ENCODE measurements at regions not wholly inside any gene's neighbourhood (a gene's known extent, or its start where the extent isn't known, plus 50 kb on each side); places are given as distances from the start of the nearest gene placed in this dataset.

DNA sequence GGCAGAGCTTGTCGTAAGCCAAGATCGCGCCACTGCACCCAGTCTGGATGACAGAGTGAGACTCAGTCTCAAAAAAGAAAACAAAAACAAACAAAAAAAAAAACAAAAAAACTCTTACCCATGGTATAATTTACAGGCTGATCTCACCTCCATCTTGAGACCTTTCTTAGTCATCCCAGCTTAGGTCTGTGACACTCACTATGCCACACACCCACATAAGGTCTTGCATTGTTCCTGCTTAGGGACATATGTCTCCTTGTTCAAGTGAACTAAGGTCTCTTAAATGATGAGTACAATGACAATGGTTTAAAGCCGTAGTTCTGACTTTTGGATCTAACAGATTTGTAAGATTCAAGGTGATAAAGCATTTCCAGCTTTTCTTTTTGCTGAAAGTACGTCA lies 360.2 kb upstream of the ARHGEF26 start:
- TF ChIP-seq, protein P1, sequence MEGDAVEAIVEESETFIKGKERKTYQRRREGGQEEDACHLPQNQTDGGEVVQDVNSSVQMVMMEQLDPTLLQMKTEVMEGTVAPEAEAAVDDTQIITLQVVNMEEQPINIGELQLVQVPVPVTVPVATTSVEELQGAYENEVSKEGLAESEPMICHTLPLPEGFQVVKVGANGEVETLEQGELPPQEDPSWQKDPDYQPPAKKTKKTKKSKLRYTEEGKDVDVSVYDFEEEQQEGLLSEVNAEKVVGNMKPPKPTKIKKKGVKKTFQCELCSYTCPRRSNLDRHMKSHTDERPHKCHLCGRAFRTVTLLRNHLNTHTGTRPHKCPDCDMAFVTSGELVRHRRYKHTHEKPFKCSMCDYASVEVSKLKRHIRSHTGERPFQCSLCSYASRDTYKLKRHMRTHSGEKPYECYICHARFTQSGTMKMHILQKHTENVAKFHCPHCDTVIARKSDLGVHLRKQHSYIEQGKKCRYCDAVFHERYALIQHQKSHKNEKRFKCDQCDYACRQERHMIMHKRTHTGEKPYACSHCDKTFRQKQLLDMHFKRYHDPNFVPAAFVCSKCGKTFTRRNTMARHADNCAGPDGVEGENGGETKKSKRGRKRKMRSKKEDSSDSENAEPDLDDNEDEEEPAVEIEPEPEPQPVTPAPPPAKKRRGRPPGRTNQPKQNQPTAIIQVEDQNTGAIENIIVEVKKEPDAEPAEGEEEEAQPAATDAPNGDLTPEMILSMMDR (IDR thresholded peaks at IDR 0.05; ENCODE audit: partially characterized antibody, unreplicated experiment): no peak
- no peak overlapping the region for H3K4me3 Mint-ChIP-seq (ENCODE audit: unreplicated experiment)
- peaks cover 2% of the 10 kb centered on the region for H3K9me3 Mint-ChIP-seq (ENCODE audit: unreplicated experiment)
- DNase-seq: no peak
- no peaks in the 10 kb centered on the region for H3K27me3 Mint-ChIP-seq (ENCODE audit: unreplicated experiment)
- no peak overlapping the region for H3K27ac Mint-ChIP-seq (ENCODE audit: unreplicated experiment)
- H3K4me1 Mint-ChIP-seq (ENCODE audit: low read depth, unreplicated experiment): peaks cover 2% of the 10 kb centered on the region
- H3K36me3 Mint-ChIP-seq (ENCODE audit: unreplicated experiment): no peaks in the 10 kb centered on the region

DNA sequence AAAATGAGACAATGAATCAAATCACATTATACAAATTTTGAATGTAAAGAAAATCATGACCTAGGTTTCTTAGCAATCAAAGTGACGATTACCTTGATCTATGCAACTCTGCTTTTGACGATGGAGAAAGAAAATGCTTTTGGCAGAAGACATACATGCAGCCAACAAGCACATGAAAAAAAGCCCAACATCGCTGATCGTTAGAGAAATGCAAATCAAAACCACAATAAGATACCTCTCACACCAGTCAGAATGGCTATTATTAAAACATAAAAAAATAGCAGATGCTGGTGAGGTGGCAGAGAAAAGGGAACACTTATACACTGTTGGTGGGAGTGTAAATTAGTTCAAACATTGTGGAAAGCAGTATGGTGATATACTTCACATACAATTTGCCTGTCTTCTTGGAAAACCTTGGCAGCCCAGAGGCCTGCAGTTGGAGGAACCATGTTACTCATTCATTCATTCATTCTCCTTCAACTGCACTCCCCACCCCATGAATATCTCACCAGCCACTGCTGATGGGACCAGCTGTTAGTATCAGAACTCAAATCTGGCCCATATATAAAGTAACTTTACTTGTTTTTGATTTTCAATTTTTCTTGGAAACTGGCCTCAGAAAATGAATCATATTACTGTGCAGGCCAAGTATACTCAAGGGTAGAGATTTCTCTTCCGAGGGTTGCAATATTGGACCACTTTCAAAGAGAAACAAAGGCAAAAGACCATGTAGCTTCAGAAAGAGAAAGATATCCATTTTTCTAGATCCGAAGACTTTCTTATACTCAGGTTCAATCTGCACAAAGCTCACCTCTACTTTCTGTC lies 358.6 kb upstream of the ARHGEF26 start:
- Mint-ChIP-seq H3K27me3 (ENCODE audit: unreplicated experiment) (no peaks in the 10 kb centered on the region), H3K4me3 (ENCODE audit: unreplicated experiment) (no peak overlapping the region), H3K36me3 (ENCODE audit: unreplicated experiment) (no peaks in the 10 kb centered on the region), H3K27ac (ENCODE audit: unreplicated experiment) (no peak overlapping the region), H3K9me3 (ENCODE audit: unreplicated experiment) (no peaks in the 10 kb centered on the region), H3K4me1 (ENCODE audit: low read depth, unreplicated experiment) (peaks cover 2% of the 10 kb centered on the region)
- DNase-seq: no peak
- TF ChIP-seq, protein P1 (IDR thresholded peaks at IDR 0.05; ENCODE audit: partially characterized antibody, unreplicated experiment): no peak

DNA sequence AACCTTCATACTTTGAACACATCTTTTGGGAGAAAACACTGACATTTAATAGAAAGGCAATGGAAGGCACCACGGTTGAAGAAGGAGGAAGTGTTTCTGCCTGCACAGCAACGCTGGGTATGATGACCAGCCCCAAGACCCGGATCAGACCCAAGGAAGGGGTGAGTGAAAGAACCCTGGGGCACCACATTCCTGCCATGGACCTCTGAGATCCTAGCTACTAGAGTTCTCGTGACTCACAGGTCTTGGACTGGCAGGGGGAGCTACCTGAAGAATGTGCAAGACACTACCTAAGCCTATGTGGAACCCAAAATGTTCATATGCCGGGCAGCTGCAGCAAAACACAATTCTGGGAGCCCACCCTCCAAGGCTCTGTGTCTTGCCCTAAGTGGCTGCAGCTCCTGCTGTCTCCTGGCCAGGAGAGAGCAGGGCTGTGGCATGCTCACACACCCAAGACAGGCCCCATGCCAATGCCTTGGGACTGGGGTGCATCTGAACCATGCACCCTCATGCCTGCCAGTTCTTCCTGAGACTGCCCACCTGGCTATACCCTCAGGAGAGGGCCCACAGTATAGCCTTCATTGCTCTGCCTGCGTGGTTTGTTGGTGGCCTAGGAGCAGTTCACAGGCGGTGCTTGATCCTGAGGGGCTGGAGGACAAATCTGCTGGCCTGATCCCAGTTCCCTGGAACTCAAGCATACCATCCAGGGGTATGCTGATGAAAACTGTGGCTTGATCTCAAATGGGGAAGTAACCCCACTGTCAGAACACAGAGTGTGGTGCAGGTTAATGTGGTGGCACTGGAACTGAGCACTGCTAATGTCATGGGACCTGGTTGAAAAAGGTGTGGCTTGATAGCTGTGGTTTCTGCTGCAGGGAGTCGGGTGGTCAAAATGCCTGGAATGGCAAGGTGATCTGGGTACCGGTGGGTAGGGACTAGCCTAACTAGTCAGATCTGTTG lies 353.3 kb upstream of the ARHGEF26 start:
- H3K27me3 Mint-ChIP-seq (ENCODE audit: unreplicated experiment): no peaks in the 10 kb centered on the region
- no peak for DNase-seq
- H3K27ac Mint-ChIP-seq (ENCODE audit: unreplicated experiment): no peak overlapping the region
- TF ChIP-seq, protein P1 (IDR thresholded peaks at IDR 0.05; ENCODE audit: partially characterized antibody, unreplicated experiment): no peak
- no peaks in the 10 kb centered on the region for H3K4me1 Mint-ChIP-seq (ENCODE audit: low read depth, unreplicated experiment)
- no peak overlapping the region for H3K4me3 Mint-ChIP-seq (ENCODE audit: unreplicated experiment)
- peaks cover 5% of the 10 kb centered on the region for H3K9me3 Mint-ChIP-seq (ENCODE audit: unreplicated experiment)
- peaks cover 22% of the 10 kb centered on the region for H3K36me3 Mint-ChIP-seq (ENCODE audit: unreplicated experiment)

DNA sequence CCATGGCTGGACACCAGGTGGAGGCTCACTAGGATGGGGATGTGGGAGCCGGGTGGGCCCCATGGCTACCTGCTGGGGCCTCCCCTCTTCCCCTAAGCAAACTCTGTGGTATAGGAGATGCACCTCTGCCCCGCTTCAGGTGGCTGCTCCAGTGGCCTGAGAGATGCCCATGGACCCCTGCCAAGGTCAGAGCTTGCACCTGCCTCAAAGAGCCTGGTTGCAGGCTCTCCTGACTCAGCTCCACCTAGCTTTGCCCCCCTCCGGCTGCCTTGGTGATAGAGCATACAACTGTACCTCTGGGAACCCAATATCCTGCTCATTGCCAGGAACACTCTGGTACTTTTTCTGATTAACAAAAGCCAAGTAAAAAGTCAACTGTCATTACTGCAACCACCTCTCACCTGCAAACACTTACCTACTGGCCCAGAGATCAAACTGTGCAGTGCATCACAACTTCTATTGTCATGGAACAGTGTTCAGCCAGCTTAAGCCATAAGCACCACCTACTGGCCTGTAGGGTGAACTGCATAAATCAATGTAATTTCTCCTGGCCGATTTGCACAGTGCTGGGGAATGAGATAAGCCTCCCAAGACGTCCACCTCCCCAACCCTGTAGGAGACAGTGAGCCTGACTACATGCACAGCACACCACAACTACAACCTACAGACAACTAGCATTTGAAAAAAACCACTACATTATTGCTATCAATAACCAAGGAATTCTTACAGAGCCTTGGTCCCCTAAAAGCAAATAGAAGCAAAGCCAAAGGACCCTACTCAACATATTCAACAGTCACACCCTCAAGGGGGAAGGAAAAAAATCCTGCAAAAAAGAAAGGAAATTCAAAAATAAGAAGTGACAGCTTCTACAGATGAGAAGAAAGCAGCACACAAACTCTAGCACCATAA lies 352.4 kb upstream of the ARHGEF26 start:
- Mint-ChIP-seq H3K4me1 (ENCODE audit: low read depth, unreplicated experiment) (no peaks in the 10 kb centered on the region), H3K36me3 (ENCODE audit: unreplicated experiment) (peaks cover 22% of the 10 kb centered on the region)

More for the DNA sequence above, 352.4 kb upstream of the ARHGEF26 start:
- DNase-seq: no peak
- Mint-ChIP-seq H3K27ac (ENCODE audit: unreplicated experiment) (no peak overlapping the region), H3K4me3 (ENCODE audit: unreplicated experiment) (no peak overlapping the region), H3K27me3 (ENCODE audit: unreplicated experiment) (no peaks in the 10 kb centered on the region), H3K9me3 (ENCODE audit: unreplicated experiment) (peaks cover 5% of the 10 kb centered on the region)
- TF ChIP-seq, protein P1 (IDR thresholded peaks at IDR 0.05; ENCODE audit: partially characterized antibody, unreplicated experiment): peak; percentile 85
